SHP77 treated with DMSO at 0.1 percent for 48 hours (cell line): ENCODE measurements at regions not wholly inside any gene's neighbourhood (a gene's known extent, or its start where the extent isn't known, plus 50 kb on each side); places are given as distances from the start of the nearest gene placed in this dataset.
"Not testable (repeated sequence)": the region's sequence is repeated elsewhere in the genome, so short reads cannot be mapped to it uniquely, and the experiment has no call there.

Source experiments
- DNase-seq: peaks from one replicate; lab custom pipeline; 2025; lab: John Stamatoyannopoulos, UW

GRCh38 chr9:22838266-22838665 is 391.6 kb downstream of the DMRTA1 start:
- DNase-seq = no peak

GRCh38 chr9:22840641-22841040 is 394.0 kb downstream of the DMRTA1 start:
- no peak for DNase-seq

GRCh38 chr9:22845243-22845642 is 398.6 kb downstream of the DMRTA1 start:
- DNase-seq = not testable (repeated sequence)

GRCh38 chr9:22855980-22856379 is 409.4 kb downstream of the DMRTA1 start:
- no peak for DNase-seq

GRCh38 chr9:22857316-22857715 is 410.7 kb downstream of the DMRTA1 start:
- no peak for DNase-seq

- no peak for DNase-seq
Observed at GRCh38 chr9:22863106-22863505, 416.5 kb downstream of the DMRTA1 start.

- DNase-seq = no peak
Observed at GRCh38 chr9:22863736-22864135, 417.1 kb downstream of the DMRTA1 start.

- DNase-seq = no peak
Observed at GRCh38 chr9:22893196-22893843, 446.7 kb downstream of the DMRTA1 start.

GRCh38 chr9:22898591-22898990 is 452.0 kb downstream of the DMRTA1 start:
- DNase-seq = no peak

- DNase-seq = no peak
Observed at GRCh38 chr9:22911632-22912031, 465.0 kb downstream of the DMRTA1 start.

GRCh38 chr9:22913026-22913425 is 466.4 kb downstream of the DMRTA1 start:
- no peak for DNase-seq

GRCh38 chr9:22913518-22913917 is 466.9 kb downstream of the DMRTA1 start:
- DNase-seq = no peak

- DNase-seq = no peak
Observed at GRCh38 chr9:22916148-22916547, 469.5 kb downstream of the DMRTA1 start.

- no peak for DNase-seq
Observed at GRCh38 chr9:22919423-22919822, 472.8 kb downstream of the DMRTA1 start.

GRCh38 chr9:22921742-22922141 is 475.1 kb downstream of the DMRTA1 start:
- DNase-seq = no peak

GRCh38 chr9:22922222-22922621 is 475.6 kb downstream of the DMRTA1 start:
- DNase-seq = no peak

- DNase-seq = no peak
Observed at GRCh38 chr9:22954550-22954949, 507.9 kb downstream of the DMRTA1 start.

- no peak for DNase-seq
Observed at GRCh38 chr9:22954964-22955363, 508.3 kb downstream of the DMRTA1 start.

GRCh38 chr9:22969350-22969979 is 522.8 kb downstream of the DMRTA1 start:
- no peak for DNase-seq

- no peak for DNase-seq
Observed at GRCh38 chr9:22970434-22970975, 523.9 kb downstream of the DMRTA1 start.

- no peak for DNase-seq
Observed at GRCh38 chr9:22975951-22976350, 529.3 kb downstream of the DMRTA1 start.

GRCh38 chr9:22976454-22976853 is 529.8 kb downstream of the DMRTA1 start:
- DNase-seq = no peak

GRCh38 chr9:22980429-22980828 is 533.8 kb downstream of the DMRTA1 start:
- not testable (repeated sequence) for DNase-seq

GRCh38 chr9:22986556-22986955 is 539.9 kb downstream of the DMRTA1 start:
- DNase-seq = no peak
